ENCODE measurements at regions not wholly inside any gene's neighbourhood (a gene's known extent, or its start where the extent isn't known, plus 50 kb on each side); places are given as distances from the start of the nearest gene placed in this dataset.

DNA sequence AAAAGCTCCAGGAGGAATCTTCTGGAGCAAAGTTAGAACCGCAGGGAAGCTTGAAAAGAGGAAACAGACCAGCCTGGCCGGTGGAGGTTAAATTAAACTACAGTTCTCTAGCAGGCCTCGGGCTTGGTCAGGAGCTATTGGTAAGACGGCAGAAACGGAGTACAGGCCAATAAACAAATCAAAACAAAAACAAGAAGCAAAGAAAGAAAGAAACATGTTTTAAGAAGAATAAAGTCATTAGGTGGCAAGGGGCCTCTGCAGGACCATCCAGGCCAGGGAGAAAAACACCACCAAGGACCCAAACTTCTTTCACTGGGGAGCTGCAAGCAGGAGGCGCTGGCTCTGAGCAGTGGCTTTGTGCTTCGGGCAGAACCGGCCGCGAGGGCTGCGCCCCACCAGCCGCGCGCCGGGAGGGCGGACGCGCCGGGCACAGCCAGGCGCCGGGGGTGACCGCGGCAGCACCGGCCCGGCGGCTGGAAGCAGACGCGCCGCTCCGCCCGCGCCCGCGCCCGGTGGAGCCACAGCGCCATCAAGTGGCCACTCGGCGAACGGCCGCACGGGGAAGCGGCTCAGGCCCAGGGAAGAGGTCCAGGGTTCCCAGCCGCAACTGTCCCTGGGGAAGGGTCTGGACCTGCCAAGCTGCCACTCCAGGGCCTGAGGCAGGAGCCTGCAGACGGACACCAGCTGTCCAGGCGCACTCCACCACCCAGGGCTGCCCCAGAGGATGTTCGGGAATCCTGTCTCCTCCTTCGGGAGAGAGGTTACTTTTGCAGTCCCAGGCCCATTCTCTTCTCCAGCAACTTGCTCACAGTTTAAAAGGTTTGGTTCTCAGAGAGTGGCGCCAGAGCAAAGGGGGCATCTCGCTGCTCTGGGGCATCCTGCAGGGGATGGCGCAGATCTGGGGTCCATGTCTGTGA lies 419.4 kb downstream of the SOX9 start:
- Mint-ChIP-seq H3K27me3 (peaks cover 41% of the 10 kb centered on the region), H3K36me3 (no peaks in the 10 kb centered on the region), H3K4me1 (peaks cover 2% of the 10 kb centered on the region), H3K27ac (no peak overlapping the region), H3K9me3 (no peaks in the 10 kb centered on the region), H3K4me3 (no peak overlapping the region)
- peak; percentile 71 for DNase-seq

DNA sequence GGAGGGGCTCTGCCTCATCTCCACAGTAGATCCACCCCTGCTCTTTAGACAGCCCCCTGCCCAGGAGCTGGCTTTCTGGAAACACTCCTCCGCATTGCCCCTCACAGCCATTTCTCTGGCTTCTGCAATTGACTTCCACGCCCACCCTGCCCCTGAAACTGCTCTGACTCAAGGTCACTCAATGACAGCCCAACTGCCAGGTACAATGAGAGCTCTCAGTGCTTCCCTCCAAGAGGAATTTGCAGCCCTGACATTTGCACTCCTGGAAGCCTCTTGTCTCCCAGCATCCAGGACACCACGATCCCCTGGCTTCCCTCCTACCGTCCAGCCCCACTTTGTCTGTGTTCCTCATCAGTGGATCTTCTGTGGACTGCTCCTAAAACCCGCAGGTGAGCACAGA lies 421.5 kb downstream of the SOX9 start:
- H3K27me3 Mint-ChIP-seq = peaks cover 41% of the 10 kb centered on the region
- H3K36me3 Mint-ChIP-seq = no peaks in the 10 kb centered on the region
- no peak overlapping the region for H3K27ac Mint-ChIP-seq
- H3K4me3 Mint-ChIP-seq = no peak overlapping the region
- no peaks in the 10 kb centered on the region for H3K9me3 Mint-ChIP-seq
- no peak for DNase-seq
- peaks cover 2% of the 10 kb centered on the region for H3K4me1 Mint-ChIP-seq

DNA sequence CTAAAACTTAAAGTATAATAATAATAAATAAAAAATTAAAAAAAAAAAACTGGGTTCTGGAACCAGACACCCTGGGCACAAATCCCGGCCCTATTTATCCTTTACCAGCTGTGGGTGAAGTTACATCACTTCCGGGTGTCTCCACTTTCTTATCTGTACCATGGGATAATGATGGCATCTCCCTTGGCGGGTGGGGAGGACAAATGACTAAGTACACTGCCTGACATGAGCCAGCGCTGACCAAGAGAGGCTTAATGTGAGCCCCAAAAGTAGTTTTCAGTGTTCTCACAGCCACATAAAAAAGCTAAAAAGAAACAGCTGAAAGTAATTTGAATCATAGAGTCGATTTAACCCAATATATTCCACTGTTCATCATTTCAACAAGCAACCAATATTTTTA lies 424.9 kb downstream of the SOX9 start:
- H3K4me3 Mint-ChIP-seq = no peak overlapping the region
- no peak for DNase-seq
- H3K27me3 Mint-ChIP-seq = peaks cover 24% of the 10 kb centered on the region
- no peak overlapping the region for H3K27ac Mint-ChIP-seq
- H3K4me1 Mint-ChIP-seq = no peaks in the 10 kb centered on the region
- H3K9me3 Mint-ChIP-seq = no peaks in the 10 kb centered on the region
- no peaks in the 10 kb centered on the region for H3K36me3 Mint-ChIP-seq

DNA sequence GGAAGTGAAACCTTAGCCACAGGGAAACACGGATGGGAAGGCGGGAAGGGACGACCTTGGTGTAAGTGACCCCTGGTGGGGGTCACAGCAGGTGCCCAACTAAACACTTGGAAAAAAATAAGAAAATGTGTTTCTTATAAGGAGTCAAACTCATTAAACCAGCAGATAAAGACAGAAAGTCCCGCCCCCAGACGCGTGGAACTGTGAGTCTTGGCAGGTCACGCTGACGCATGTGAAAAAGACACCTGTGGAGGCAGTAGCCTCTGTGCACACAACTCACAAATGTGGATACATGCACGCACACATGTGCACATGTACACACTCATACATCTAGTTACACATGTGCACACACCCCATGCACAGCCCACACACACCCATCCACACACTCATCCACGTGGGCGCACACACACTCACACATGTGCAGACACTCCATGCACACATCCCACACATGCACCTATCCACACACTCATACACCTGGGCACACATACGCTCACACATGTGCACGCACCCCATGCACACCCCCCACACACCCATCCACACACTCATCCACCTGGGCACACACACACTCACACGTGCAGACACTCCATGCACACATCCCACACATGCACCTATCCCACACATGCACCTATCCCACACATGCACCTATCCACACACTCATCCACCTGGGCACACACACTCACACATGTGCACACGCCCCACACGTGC lies 432.4 kb downstream of the SOX9 start:
- H3K9me3 Mint-ChIP-seq = no peaks in the 10 kb centered on the region
- no peaks in the 10 kb centered on the region for H3K36me3 Mint-ChIP-seq
- H3K27ac Mint-ChIP-seq = no peak overlapping the region
- H3K4me1 Mint-ChIP-seq = no peaks in the 10 kb centered on the region
- no peak overlapping the region for H3K4me3 Mint-ChIP-seq
- H3K27me3 Mint-ChIP-seq = no peaks in the 10 kb centered on the region
- no peak for DNase-seq

DNA sequence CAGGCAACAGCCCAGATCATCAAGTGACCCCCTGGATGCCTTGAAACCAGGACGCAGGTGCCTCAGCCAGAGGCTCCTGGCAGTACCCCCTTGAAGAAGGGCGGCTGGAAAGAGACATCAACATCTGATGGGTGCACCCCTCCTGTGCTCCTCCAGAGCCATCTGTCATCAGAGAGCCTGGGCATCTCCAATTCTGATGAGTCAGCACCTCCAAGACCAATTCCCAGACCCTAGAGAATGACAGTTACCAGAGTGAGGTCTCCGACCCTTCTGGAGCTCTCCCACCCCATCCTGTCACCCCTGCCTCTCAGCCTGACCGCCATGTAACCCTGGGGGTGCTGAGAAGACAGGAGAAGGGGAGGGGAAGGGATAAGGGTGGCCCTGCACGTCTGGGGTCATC lies 433.7 kb downstream of the SOX9 start:
- no peak overlapping the region for H3K4me3 Mint-ChIP-seq
- no peak for DNase-seq
- no peaks in the 10 kb centered on the region for H3K27me3 Mint-ChIP-seq
- H3K9me3 Mint-ChIP-seq = no peaks in the 10 kb centered on the region
- no peaks in the 10 kb centered on the region for H3K4me1 Mint-ChIP-seq
- H3K36me3 Mint-ChIP-seq = no peaks in the 10 kb centered on the region
- no peak overlapping the region for H3K27ac Mint-ChIP-seq

DNA sequence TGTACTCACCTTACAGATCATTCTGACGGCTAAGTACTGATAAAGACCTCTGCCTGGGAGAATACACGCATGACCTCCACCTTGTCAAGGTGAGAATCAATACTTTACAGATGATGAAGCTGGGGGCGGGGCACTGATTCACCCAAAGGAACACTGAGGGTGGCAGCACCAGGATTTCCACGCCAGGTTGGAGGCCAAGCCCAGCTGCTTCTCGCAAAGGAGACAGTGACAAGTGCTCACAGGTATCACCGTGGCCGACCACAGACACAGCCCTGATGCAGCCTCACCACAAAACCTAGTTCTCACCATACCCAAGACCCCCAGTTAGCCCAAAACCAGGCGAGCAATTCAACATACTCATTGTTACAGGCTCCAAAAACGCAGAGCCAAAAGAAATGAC lies 434.2 kb downstream of the SOX9 start:
- no peaks in the 10 kb centered on the region for H3K4me1 Mint-ChIP-seq
- H3K36me3 Mint-ChIP-seq = no peaks in the 10 kb centered on the region
- no peak overlapping the region for H3K4me3 Mint-ChIP-seq
- no peaks in the 10 kb centered on the region for H3K27me3 Mint-ChIP-seq
- no peak overlapping the region for H3K27ac Mint-ChIP-seq
- no peaks in the 10 kb centered on the region for H3K9me3 Mint-ChIP-seq
- DNase-seq = no peak

DNA sequence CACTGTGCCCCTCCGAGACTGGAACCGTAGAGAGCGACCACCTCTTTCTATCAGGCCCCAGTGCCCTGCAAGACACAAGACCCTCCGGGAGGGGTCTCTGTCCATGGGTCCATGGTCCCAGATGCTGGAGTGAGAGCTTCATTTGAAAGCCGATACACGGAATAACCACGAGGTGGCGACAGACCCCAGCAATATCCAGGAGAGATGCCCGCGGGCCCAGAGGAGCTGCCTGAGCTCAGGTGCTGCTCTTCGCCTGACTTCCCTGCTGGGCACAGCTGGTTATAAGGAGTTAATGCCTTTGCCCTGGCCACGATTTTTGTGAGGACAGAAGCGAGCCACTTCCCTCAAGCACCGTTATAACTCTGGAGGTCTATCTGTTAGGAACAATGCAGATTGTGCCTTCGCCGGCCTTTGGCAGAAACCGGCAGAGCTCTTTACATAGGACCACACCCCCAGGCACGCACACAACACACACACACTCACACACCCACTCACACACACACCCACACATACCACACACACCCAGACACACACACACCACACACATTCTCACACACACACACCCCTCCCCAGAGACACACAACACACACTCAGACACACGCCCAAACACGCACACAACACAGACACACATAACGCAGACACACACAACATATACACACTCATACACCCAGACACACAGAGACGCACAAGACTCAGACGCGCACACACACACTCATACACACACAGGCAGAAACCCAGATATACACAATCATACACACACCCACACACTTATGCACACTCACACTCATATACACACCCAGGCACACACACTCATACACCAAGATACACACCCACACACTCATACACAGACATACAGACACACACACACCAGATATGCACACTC lies 436.4 kb downstream of the SOX9 start:
- Mint-ChIP-seq H3K27me3 (no peaks in the 10 kb centered on the region), H3K9me3 (no peaks in the 10 kb centered on the region), H3K4me3 (no peak overlapping the region), H3K4me1 (no peaks in the 10 kb centered on the region), H3K27ac (no peak overlapping the region), H3K36me3 (no peaks in the 10 kb centered on the region)
- DNase-seq = peak; percentile 51

DNA sequence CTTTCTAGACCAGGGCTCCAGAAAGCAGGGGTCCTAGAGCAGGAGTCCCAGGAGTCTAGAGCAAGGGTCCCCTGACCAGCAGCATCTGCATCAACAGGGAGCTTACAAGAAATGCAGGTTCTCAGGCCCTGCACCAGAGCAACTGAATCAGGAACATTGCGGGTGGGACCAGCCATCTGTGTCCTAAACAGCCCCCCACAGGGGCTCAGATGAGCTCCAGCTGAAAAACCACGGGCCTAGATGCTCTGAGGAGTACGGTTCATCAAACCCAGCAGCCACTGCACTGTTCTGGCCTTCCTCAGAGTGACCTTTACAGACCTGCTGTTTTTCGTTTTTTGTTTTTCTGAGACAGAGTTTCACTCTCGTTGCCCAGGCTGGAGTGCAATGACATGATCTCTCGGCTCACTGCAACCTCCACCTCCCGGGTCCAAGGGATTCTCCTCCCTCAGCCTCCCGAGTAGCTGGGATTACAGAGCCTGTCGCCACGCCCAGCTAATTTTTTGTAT lies 438.2 kb downstream of the SOX9 start:
- H3K9me3 Mint-ChIP-seq = no peaks in the 10 kb centered on the region
- H3K4me1 Mint-ChIP-seq = no peaks in the 10 kb centered on the region
- H3K36me3 Mint-ChIP-seq = no peaks in the 10 kb centered on the region
- H3K27ac Mint-ChIP-seq = no peak overlapping the region
- DNase-seq = no peak
- H3K27me3 Mint-ChIP-seq = no peaks in the 10 kb centered on the region
- no peak overlapping the region for H3K4me3 Mint-ChIP-seq

DNA sequence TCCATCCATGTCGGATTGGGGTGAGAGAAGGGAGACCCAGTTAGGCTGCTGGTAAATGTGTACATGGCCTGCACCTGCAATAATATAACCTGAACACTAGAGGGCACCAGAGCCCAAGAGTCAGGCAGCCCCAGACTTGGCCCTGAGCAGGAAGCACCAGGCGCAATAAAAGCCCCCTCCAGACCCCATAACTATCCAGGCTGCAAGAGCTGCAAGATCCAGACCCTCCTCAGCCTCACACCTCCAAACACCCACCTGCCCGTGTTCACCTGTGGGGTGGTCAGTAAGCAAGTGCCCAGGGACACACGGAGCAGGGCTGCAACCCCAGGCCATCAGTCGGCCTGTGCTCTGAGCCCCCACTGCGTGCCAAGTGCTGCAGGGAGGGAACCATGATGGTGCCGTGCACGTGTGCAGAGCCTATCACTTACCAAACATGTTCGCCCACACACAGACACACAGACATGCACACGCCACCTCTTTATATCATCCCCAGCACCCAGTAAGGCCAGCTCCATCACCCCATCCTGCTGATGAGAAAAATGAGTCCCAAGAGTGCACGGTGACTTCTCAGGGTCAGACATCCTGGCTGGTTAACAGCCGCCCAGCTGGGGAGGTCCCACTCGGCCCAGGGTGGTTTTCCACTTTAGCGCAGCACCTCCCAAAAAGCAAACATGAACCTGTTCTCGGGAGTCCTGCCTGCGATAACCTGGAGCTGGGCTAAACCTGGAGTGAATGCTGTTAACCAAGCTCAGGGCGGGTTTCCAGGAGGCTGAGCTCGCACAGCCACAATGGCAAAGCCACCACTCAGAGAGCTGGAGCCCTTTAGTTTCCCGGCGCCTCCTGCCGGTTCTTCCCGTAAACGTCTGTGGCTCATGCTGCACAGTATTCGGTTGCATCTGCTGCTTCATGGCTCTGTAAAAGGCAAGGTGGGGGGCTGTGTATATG lies 439.8 kb downstream of the SOX9 start:
- no peaks in the 10 kb centered on the region for H3K27me3 Mint-ChIP-seq
- no peak overlapping the region for H3K4me3 Mint-ChIP-seq
- H3K36me3 Mint-ChIP-seq = no peaks in the 10 kb centered on the region
- H3K27ac Mint-ChIP-seq = no peak overlapping the region
- H3K4me1 Mint-ChIP-seq = no peaks in the 10 kb centered on the region
- DNase-seq = peak; percentile 28
- no peaks in the 10 kb centered on the region for H3K9me3 Mint-ChIP-seq

DNA sequence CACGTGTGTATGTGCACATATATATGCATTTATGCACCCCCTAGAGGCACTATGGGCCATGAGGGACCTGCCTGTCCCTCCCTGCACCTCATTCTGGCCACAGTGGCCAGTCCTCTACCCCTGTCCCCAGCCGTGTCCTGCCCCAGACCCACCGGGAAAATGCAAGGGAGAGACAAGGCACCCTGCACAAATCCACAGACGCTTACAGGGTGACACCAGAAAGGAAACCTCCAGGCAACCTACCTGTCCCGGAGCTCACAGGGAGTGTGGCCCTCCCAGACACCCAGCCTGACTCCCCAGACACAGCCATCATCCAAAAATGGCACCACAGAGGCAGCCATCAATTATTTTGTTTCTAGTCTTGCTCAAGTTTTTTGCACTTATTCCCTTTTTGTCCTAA lies 440.4 kb downstream of the SOX9 start:
- H3K4me3 Mint-ChIP-seq = no peak overlapping the region
- H3K27me3 Mint-ChIP-seq = no peaks in the 10 kb centered on the region
- no peaks in the 10 kb centered on the region for H3K36me3 Mint-ChIP-seq
- DNase-seq = no peak
- no peaks in the 10 kb centered on the region for H3K4me1 Mint-ChIP-seq
- no peak overlapping the region for H3K27ac Mint-ChIP-seq
- H3K9me3 Mint-ChIP-seq = no peaks in the 10 kb centered on the region

DNA sequence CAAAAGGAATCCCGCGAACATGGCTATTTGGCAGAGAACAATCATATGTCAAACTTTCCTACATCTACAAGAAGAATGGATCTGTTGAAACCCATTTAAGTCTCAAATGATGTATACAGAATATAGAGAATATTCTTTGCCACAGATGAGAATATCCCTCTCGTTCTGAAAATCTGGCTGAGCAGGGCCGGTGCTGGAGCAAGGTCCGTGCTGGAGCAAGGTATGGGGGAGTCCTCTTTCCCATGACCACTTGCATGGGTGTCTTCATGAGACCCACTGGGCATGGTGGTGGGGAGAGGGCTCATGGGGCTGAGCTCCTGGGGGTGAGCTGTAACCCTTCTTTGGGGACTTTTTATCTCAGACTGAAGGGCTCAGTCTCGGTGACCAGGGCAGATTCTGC lies 440.9 kb downstream of the SOX9 start:
- Mint-ChIP-seq H3K9me3 (no peaks in the 10 kb centered on the region), H3K4me1 (no peaks in the 10 kb centered on the region), H3K27ac (no peak overlapping the region), H3K4me3 (no peak overlapping the region), H3K36me3 (no peaks in the 10 kb centered on the region), H3K27me3 (no peaks in the 10 kb centered on the region)
- no peak for DNase-seq

DNA sequence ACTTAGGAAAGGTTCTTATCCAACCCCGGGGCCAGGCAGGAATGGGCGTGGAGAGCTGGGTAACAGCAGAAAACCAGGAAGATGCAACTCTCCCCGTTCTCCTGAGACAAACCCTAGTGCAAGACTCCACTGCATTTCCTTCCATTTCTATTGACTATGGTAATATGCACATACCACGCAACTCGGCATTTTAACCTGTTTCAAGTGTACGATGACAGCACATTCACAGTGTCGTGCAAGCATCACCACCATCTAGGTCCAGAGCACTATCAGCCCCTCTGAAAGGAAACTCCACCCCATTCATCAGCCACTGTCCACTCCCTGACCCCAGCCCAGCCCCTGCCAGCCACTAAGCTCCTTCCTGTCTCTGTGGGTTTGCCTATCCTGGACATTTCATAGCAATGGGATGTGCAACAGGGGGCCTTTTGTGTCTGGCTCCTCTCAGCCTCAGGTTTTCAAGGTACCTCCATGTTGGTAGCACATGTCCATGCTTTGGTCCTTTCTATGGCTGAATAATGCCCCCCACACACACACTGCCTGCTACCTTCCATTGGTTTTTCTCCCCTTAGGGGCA lies 441.9 kb downstream of the SOX9 start:
- H3K36me3 Mint-ChIP-seq = no peaks in the 10 kb centered on the region
- no peaks in the 10 kb centered on the region for H3K4me1 Mint-ChIP-seq
- no peak overlapping the region for H3K4me3 Mint-ChIP-seq
- DNase-seq = no peak
- no peaks in the 10 kb centered on the region for H3K9me3 Mint-ChIP-seq
- H3K27ac Mint-ChIP-seq = no peak overlapping the region
- H3K27me3 Mint-ChIP-seq = no peaks in the 10 kb centered on the region

DNA sequence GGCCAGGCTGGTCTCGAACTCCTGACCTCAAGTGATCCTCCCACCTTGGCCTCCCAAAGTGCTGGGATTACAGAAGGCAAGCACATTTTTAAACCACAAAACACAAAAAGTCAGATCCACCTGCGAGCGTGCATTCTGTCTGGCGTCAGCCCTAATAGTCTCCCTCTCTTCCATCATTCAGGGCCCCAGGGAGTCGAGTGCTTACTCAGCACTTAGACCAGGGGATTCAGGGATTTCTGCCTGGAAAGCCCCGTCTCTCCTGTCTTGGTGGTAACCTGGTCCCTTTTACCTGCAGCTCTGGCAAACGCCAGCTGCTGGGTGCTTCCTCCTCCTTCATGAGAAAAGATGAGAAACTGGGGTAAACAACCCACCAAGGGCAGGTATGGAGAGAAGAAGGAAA lies 443.1 kb downstream of the SOX9 start:
- Mint-ChIP-seq H3K4me3 (no peak overlapping the region), H3K9me3 (no peaks in the 10 kb centered on the region), H3K36me3 (no peaks in the 10 kb centered on the region), H3K27me3 (no peaks in the 10 kb centered on the region), H3K27ac (no peak overlapping the region), H3K4me1 (no peaks in the 10 kb centered on the region)
- no peak for DNase-seq

DNA sequence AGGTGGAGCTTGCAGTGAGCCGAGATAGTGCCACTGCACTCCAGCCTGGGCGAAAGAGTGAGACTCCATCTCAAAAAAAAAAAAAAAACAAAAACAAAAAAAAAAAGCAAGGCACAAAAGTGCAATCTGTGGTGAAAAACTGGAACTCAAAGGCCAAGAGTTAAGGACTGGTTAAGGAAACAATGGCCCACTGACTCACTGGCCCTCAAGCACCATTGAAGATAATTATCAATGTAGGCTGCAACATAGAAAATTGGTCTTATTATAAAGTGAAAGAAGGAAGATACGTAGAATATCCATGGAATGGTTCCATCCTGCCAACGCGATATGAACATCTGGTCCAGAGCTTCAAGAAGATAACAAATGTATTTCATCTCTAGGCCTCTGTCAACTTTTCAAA lies 444.2 kb downstream of the SOX9 start:
- no peaks in the 10 kb centered on the region for H3K27me3 Mint-ChIP-seq
- no peak overlapping the region for H3K27ac Mint-ChIP-seq
- H3K9me3 Mint-ChIP-seq = no peaks in the 10 kb centered on the region
- DNase-seq = no peak
- no peak overlapping the region for H3K4me3 Mint-ChIP-seq
- H3K4me1 Mint-ChIP-seq = no peaks in the 10 kb centered on the region
- H3K36me3 Mint-ChIP-seq = no peaks in the 10 kb centered on the region

Data from activated naive CD8-positive, alpha-beta T cell treated with anti-CD3 and anti-CD28 coated beads for 36 hours (primary cell).